OCI-LY7 (cell line): ENCODE measurements at regions not wholly inside any gene's neighbourhood (a gene's known extent, or its start where the extent isn't known, plus 50 kb on each side); places are given as distances from the start of the nearest gene placed in this dataset.

Experiments used
- CTCF ChIP-seq: fragments of 200-600 bp; sonication (generic); conservative IDR thresholded peaks from 2 replicates; pipeline ENCODE4 v1.5.1; 2014; ENCODE audit warnings: mild to moderate bottlenecking, antibody characterized with exemption, low read length, moderate library complexity, mixed read lengths
- EZH2phosphoT487 ChIP-seq: fragments of 200-600 bp; sonication (generic); IDR thresholded peaks from 2 replicates; pipeline ENCODE4 v1.6.1; 2018; ENCODE audit warnings: low read depth, borderline replicate concordance, mild to moderate bottlenecking, mixed run types, antibody characterized with exemption, low read length, moderate library complexity, mixed read lengths

GRCh38 chr4:133596459-133596858, 447.4 kb downstream of the PCDH10 start:
- TF ChIP-seq CTCF (no peak), EZH2phosphoT487 (no peak)
